A673 (cell line): ENCODE measurements at regions not wholly inside any gene's neighbourhood (a gene's known extent, or its start where the extent isn't known, plus 50 kb on each side); places are given as distances from the start of the nearest gene placed in this dataset.

ENCODE experiments used
- EZH2 ChIP-seq: fragments of 200-600 bp; sonication (generic); IDR thresholded peaks from 2 replicates; pipeline ENCODE4 v1.6.1; 2017; ENCODE audit warnings: borderline replicate concordance, low read depth, mild to moderate bottlenecking, mixed read lengths, antibody characterized with exemption, low read length; ENCODE audit not compliant: poor library complexity, severe bottlenecking
- TF ChIP-seq, protein P1 (sequence below): fragments of 300-800, 200-600 bp; sonication (generic); conservative IDR thresholded peaks from 2 replicates; pipeline ENCODE4 v1.5.1; 2017; ENCODE audit warnings: low read depth, mild to moderate bottlenecking, antibody characterized with exemption, low read length, moderate library complexity, mixed read lengths

DNA sequence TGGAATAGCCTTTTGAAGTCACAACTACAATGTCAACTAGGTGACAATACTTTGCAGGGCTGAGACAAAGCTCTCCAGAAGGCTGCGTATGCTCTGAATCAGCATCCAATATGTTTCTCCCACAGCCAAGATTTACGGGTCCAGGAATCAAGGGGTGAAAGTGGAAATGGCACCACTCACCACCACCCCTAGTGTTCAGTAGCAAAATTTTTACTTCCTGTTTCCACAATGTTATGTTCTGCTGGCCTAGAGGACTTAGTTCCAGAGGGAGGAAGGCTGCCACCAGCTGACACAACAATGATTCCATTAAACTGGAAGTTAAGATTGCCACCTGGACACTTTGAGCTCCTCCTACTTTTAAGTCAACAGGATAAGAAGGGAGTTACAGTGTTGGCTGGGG is 68.5 kb upstream of the MPEG1 start:
- no peak for TF ChIP-seq EZH2
- TF ChIP-seq, protein P1, sequence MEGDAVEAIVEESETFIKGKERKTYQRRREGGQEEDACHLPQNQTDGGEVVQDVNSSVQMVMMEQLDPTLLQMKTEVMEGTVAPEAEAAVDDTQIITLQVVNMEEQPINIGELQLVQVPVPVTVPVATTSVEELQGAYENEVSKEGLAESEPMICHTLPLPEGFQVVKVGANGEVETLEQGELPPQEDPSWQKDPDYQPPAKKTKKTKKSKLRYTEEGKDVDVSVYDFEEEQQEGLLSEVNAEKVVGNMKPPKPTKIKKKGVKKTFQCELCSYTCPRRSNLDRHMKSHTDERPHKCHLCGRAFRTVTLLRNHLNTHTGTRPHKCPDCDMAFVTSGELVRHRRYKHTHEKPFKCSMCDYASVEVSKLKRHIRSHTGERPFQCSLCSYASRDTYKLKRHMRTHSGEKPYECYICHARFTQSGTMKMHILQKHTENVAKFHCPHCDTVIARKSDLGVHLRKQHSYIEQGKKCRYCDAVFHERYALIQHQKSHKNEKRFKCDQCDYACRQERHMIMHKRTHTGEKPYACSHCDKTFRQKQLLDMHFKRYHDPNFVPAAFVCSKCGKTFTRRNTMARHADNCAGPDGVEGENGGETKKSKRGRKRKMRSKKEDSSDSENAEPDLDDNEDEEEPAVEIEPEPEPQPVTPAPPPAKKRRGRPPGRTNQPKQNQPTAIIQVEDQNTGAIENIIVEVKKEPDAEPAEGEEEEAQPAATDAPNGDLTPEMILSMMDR = no peak
